HepG2 (cell line): ENCODE measurements at regions not wholly inside any gene's neighbourhood (a gene's known extent, or its start where the extent isn't known, plus 50 kb on each side); places are given as distances from the start of the nearest gene placed in this dataset.

Source experiments
- ATF7-NPFF ChIP-seq: sonication (generic); formaldehyde crosslinking; IDR thresholded peaks from 2 replicates; pipeline ENCODE4 v1.8.1; 2023; ENCODE audit warnings: mild to moderate bottlenecking, low read depth, missing genetic modification reagents, moderate library complexity
- DRAP1 ChIP-seq: IDR thresholded peaks from 2 replicates; pipeline ENCODE4 v1.6.1; 2016; ENCODE audit warnings: missing genetic modification reagents, missing compliant biosample characterization
- HNF4A ChIP-seq: sonication (generic); formaldehyde crosslinking; IDR thresholded peaks from 2 replicates; pipeline ENCODE4 v1.4.0; 2020; ENCODE audit warnings: missing genetic modification reagents
- SALL1 ChIP-seq: sonication (generic); formaldehyde crosslinking; IDR thresholded peaks from 2 replicates; pipeline ENCODE4 v1.8.0; 2022; ENCODE audit warnings: mild to moderate bottlenecking, missing genetic modification reagents
- STAT5B ChIP-seq: sonication (generic); formaldehyde crosslinking; IDR thresholded peaks from 2 replicates; pipeline ENCODE4 v1.4.0; 2020; ENCODE audit warnings: missing genetic modification reagents
- YEATS4 ChIP-seq: sonication (generic); formaldehyde crosslinking; IDR thresholded peaks from 2 replicates; pipeline ENCODE4 v1.4.0; 2020; ENCODE audit warnings: missing genetic modification reagents, borderline replicate concordance
- ZBTB3 ChIP-seq: sonication (generic); formaldehyde crosslinking; IDR thresholded peaks from 2 replicates; pipeline ENCODE4 v1.4.0; 2020; ENCODE audit warnings: low read depth, mild to moderate bottlenecking, moderate library complexity, missing genetic modification reagents, borderline replicate concordance
- ZBTB34 ChIP-seq: sonication (generic); formaldehyde crosslinking; IDR thresholded peaks from 2 replicates; pipeline ENCODE4 v1.8.0; 2022; ENCODE audit warnings: mild to moderate bottlenecking, missing genetic modification reagents
- ZBTB40 ChIP-seq, 2 experiments: fragments of 450-650 bp in 1 of 2; sonication (generic) in 1 of 2; formaldehyde crosslinking in 1 of 2; IDR thresholded peaks; 2 replicates each; pipeline versions ENCODE4 v1.6.1 to v1.8.0; 2016 to 2022; ENCODE audit warnings: antibody characterized with exemption in 1 of 2, mild to moderate bottlenecking in 1 of 2, missing genetic modification reagents in 1 of 2
- ZFY ChIP-seq: sonication (generic); formaldehyde crosslinking; IDR thresholded peaks from 2 replicates; pipeline ENCODE4 v1.4.0; 2020; ENCODE audit warnings: missing genetic modification reagents
- ZNF687 ChIP-seq: sonication (generic); formaldehyde crosslinking; IDR thresholded peaks from 2 replicates; pipeline ENCODE4 v1.5.1; 2020; ENCODE audit warnings: mild to moderate bottlenecking, missing genetic modification reagents, moderate library complexity
- ZNF772 ChIP-seq: sonication (generic); formaldehyde crosslinking; IDR thresholded peaks from 2 replicates; pipeline ENCODE4 v1.5.0; 2020; ENCODE audit warnings: mild to moderate bottlenecking, missing genetic modification reagents
- ZSCAN29 ChIP-seq: sonication (generic); formaldehyde crosslinking; conservative IDR thresholded peaks from 2 replicates; pipeline ENCODE4 v1.4.0; 2020; ENCODE audit warnings: mild to moderate bottlenecking, missing genetic modification reagents

GRCh38 chr15:99495430-99496301 lies 70.1 kb upstream of the MEF2A start (continued):
- TF ChIP-seq ZBTB40 (IDR thresholded peaks at IDR 0.05) (no peak), ZBTB40 (CRISPR knock-in tag; IDR thresholded peaks at IDR 0.05) (0 out of 2 replicates have a peak, but pooled peaks have one; percentile 51), HNF4A (CRISPR knock-in tag) (peak; percentile 72), ZBTB3 (CRISPR knock-in tag) (no peak), ZFY (peak; percentile 62), SALL1 (CRISPR knock-in tag) (peak; percentile 74), STAT5B (CRISPR knock-in tag) (no peak), ATF7-NPFF (CRISPR knock-in tag) (no peak), ZNF772 (CRISPR knock-in tag) (peak; percentile 82), ZSCAN29 (0 out of 2 replicates have a peak, but pooled peaks have one; percentile 27), YEATS4 (peak; percentile 49; the same call in 1 of the 2 replicates), DRAP1 (no peak), ZBTB34 (CRISPR knock-in tag) (0 out of 2 replicates have a peak, but pooled peaks have one; percentile 36), ZNF687 (CRISPR knock-in tag) (peak; percentile 77)
